ENCODE measurements at regions not wholly inside any gene's neighbourhood (a gene's known extent, or its start where the extent isn't known, plus 50 kb on each side); places are given as distances from the start of the nearest gene placed in this dataset.
"Not testable (repeated sequence)": the region's sequence is repeated elsewhere in the genome, so short reads cannot be mapped to it uniquely, and the experiment has no call there.

DNA sequence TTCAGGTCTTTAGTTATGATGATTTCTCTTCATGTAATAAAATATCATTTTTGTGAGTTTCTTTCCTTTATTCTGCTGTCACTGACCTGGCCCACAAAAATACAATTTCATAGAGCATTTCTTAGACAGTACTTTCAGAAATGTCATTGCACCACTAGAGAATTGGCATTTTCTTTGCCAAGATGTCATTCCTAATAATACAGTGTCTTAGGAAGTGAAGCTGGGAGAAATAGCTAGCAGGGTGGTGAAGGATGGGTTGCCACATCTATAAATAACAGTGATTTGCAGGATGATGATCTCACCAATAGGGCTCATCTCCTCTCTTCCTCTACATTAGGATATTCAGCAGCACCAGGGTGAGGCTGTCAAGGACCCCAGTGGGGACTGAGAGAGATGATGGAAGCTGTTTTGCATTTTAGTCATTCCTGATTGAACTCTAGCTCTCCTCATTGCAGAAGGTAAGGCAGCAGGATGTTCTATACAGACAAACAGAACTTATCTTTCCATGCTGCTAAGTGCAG lies 452.1 kb downstream of the NXPH1 start:
- no peak overlapping the region for H3K27ac ChIP-seq
- no peaks in the 10 kb centered on the region for H3K9me3 ChIP-seq (ENCODE audit: severe bottlenecking)

GRCh38 chr7:8890346-8890745 lies 456.9 kb downstream of the NXPH1 start:
- H3K36me3 ChIP-seq; H3K27ac ChIP-seq; H3K27me3 ChIP-seq (ENCODE audit: insufficient read depth, low read depth, severe bottlenecking); H3K4me3 ChIP-seq (ENCODE audit: low read depth, low read length); H3K9me3 ChIP-seq (ENCODE audit: severe bottlenecking); DNase-seq: not testable (repeated sequence)

More for the DNA sequence above, 452.1 kb downstream of the NXPH1 start:
- DNase-seq, result no peak
- Histone ChIP-seq H3K4me3 (ENCODE audit: low read depth, low read length) (no peak overlapping the region), H3K36me3 (no peaks in the 10 kb centered on the region), H3K27me3 (ENCODE audit: insufficient read depth, low read depth, severe bottlenecking) (no peaks in the 10 kb centered on the region)
- no peak for TF ChIP-seq CTCF (IDR thresholded peaks at IDR 0.05; ENCODE audit: low read depth, low read length)

DNA sequence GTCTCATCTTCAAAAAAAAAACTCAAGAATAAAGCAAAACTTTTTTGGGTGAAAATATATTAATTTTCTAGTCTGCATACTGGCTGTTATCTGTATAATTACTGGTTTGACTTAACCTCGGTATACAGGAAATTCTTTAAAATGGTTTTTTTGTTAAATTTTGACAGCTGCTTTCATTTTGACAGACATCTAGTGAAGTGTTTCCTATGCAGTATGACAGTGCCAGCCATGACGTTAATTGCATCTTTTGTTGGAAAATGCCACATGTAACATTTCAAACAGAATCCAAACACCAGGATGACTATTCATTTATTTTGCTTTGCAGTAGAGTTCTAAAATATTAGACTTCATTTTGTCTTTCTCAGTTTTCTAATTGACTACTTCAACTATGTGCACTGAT lies 460.4 kb downstream of the NXPH1 start:
- H3K36me3 ChIP-seq, result no peaks in the 10 kb centered on the region
- TF ChIP-seq CTCF (IDR thresholded peaks at IDR 0.05; ENCODE audit: low read depth, low read length), result no peak
- H3K27ac ChIP-seq, result no peak overlapping the region
- H3K4me3 ChIP-seq (ENCODE audit: low read depth, low read length), result no peak overlapping the region
- DNase-seq, result no peak
- H3K9me3 ChIP-seq (ENCODE audit: severe bottlenecking), result no peaks in the 10 kb centered on the region
- H3K27me3 ChIP-seq (ENCODE audit: insufficient read depth, low read depth, severe bottlenecking), result no peaks in the 10 kb centered on the region

DNA sequence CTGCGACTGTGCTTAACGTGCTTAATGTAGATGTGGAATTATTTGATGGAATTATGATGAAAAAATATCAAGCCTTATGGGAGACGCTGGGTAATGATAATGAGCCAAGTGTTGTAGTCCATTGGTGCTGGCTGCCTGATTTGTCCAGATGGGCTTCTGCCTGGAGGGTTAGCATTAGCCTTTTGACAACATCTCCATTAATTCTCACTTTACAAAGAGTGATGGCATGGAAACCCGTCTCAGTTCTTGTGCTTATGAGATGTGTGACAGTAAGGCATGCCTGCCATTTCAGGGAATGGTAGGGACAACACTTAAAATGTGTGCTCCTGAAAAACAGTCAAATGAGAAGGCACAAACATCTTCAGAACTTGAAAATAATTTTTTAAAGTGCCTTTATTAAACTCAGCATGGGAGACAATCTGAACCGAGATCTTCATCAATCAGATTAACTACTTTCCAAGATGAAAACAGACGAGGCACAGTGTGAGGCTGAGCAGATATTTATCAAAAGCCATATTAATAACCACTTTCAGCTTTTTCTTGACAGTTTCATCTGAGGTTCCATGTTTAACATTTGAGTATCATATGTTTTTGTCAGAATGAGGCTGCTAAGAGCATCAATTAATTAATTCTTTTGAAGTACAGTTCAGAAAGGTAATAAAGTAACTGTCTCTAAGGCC lies 473.1 kb downstream of the NXPH1 start:
- no peak overlapping the region for H3K27ac ChIP-seq
- H3K36me3 ChIP-seq, result no peaks in the 10 kb centered on the region
- no peak for DNase-seq
- H3K4me3 ChIP-seq (ENCODE audit: low read depth, low read length), result no peak overlapping the region
- H3K9me3 ChIP-seq (ENCODE audit: severe bottlenecking), result no peaks in the 10 kb centered on the region
- TF ChIP-seq CTCF (IDR thresholded peaks at IDR 0.05; ENCODE audit: low read depth, low read length), result no peak
- no peaks in the 10 kb centered on the region for H3K27me3 ChIP-seq (ENCODE audit: insufficient read depth, low read depth, severe bottlenecking)

DNA sequence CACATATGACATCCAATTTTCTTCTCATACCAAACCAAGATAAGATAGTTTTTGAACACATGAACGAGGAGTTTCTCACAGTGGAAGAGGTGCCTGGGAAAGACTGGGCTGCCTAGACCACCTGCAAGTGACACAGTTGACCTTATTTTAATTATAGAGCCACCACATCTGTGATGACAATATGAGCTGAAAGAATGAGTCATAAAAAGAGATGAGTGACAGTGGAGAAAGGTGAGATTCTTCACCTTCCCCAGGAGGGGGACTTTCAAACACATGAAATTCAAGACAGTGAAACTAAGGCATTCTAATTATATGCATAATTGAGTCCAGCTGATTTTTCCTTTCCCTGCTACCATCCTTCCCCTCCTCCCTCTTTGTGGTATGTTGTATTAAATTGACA lies 475.5 kb downstream of the NXPH1 start:
- no peak for DNase-seq
- Histone ChIP-seq H3K4me3 (ENCODE audit: low read depth, low read length) (no peak overlapping the region), H3K9me3 (ENCODE audit: severe bottlenecking) (no peaks in the 10 kb centered on the region), H3K27ac (no peak overlapping the region), H3K36me3 (no peaks in the 10 kb centered on the region), H3K27me3 (ENCODE audit: insufficient read depth, low read depth, severe bottlenecking) (no peaks in the 10 kb centered on the region)
- TF ChIP-seq CTCF (IDR thresholded peaks at IDR 0.05; ENCODE audit: low read depth, low read length), result no peak

DNA sequence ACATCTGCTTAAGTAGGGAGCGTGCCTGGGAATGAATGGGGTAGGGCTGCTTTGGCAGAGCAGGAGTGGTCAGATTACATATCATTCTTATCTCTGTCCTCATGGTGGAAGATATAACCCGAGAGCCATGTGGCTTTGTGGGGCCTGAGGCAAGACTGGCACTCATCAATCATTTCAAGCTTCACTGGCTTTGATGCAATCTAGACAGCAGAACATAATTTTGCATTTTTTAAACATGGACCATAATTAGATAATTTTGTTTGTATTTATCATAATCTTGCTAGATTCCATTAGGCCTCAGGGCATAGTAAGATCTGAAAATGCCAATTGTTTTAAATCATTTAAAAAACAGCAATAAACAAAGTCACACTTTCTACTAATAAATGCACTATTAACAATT lies 480.3 kb downstream of the NXPH1 start:
- Histone ChIP-seq H3K27me3 (ENCODE audit: insufficient read depth, low read depth, severe bottlenecking) (no peaks in the 10 kb centered on the region), H3K4me3 (ENCODE audit: low read depth, low read length) (no peak overlapping the region), H3K36me3 (no peaks in the 10 kb centered on the region), H3K27ac (no peak overlapping the region), H3K9me3 (ENCODE audit: severe bottlenecking) (no peaks in the 10 kb centered on the region)
- no peak for DNase-seq
- TF ChIP-seq CTCF (IDR thresholded peaks at IDR 0.05; ENCODE audit: low read depth, low read length), result no peak
